ENCODE measurements at regions not wholly inside any gene's neighbourhood (a gene's known extent, or its start where the extent isn't known, plus 50 kb on each side); places are given as distances from the start of the nearest gene placed in this dataset.

- DNase-seq: no peak
Observed at GRCh38 chr9:11973011-11973410, 720.2 kb upstream of the TYRP1 start.

GRCh38 chr9:11973511-11973910, 719.7 kb upstream of the TYRP1 start:
- no peak for DNase-seq

- DNase-seq: no peak
Observed at GRCh38 chr9:11992866-11993265, 700.3 kb upstream of the TYRP1 start.

- DNase-seq: no peak
Observed at GRCh38 chr9:12014488-12014887, 678.7 kb upstream of the TYRP1 start.

GRCh38 chr9:12054235-12054634, 639.0 kb upstream of the TYRP1 start:
- no peak for DNase-seq

- DNase-seq: no peak
Observed at GRCh38 chr9:12056874-12057273, 636.3 kb upstream of the TYRP1 start.

DNA sequence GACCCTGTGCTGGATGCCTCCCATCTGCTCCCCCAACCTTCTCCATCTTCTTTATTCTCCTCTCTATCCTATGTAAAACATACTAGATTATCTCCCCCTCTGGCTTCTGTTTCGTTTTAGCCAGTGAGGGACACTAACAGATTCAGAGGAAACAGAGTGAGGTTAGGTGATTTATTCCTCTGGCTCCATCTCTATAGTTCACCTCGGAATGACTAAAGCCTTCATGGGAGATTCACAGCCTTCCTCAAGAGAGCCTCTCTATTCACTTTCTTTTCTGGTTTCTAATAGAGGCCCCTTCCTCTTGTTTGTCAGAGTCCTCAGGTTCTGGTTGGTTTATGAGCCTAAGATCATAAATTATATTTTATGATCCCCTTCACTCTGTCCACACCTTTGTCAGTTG, 633.1 kb upstream of the TYRP1 start:
- no peak for DNase-seq

GRCh38 chr9:12060811-12061210, 632.4 kb upstream of the TYRP1 start:
- DNase-seq: no peak

- no peak for DNase-seq
Observed at GRCh38 chr9:12065050-12065449, 628.1 kb upstream of the TYRP1 start.

DNA sequence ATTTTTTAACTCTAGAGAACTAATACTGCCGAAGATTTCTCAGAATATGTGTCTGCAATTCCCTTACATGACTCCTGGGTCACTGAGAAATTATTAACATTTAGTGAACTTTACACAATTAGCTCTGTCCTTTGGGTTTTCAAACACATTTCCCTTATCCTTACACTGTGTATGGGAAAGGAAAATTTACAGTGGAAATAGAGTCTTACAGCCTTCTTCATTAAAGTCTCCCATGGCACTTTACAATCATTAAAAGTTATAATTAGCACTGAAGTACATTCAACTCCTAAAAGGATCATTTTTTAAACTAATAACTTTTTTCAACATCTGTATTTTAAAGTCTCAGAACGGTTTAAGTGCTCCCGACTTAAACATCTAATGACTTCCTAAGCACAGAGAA, 627.5 kb upstream of the TYRP1 start:
- no peak for DNase-seq

DNA sequence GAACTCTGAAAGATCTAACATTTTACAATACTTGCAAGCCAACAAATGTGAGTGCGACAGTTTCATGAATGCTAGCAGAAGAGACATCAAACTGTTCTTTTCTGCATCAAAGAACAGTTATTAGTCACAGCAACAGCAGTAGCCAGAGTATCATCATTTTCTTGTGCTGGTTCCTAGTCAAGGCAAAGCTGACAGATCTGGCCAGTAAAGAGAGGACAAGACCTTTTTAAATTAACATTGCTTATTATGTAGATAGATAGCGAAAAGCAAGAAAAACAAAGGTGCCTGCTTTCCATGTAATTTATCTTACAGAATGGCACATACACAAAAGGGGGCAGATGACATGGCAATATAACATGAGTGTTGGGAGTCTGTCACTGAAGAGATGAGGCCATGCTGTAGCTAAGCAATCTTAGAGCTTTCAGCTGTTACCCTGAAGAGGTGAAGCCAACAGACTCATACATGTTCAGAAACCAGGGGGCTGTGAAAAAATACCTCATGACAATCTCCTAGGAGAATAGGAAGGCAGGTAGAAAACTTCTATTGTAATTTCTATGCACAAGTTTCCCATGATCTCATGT, 626.6 kb upstream of the TYRP1 start:
- DNase-seq: no peak

GRCh38 chr9:12069366-12069765, 623.8 kb upstream of the TYRP1 start:
- no peak for DNase-seq

DNA sequence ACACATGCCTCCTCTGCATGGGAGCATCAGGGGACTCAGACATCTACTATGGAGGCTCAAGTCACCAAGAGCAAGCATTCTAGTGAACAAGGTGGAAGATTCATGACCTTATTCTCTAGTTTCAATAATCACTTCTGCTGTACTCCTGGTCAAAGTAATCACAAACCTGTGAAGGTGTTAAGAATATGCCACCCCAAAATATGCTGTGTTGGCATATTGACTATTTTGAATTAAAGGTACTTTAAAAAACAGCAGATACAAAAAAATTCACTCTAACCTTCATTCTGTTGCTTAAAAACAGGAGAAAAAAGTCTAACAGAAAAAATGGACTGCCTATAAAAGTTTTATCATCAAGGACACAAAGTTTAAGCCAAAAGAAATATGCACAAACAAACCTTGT, 607.8 kb upstream of the TYRP1 start:
- no peak for DNase-seq

DNA sequence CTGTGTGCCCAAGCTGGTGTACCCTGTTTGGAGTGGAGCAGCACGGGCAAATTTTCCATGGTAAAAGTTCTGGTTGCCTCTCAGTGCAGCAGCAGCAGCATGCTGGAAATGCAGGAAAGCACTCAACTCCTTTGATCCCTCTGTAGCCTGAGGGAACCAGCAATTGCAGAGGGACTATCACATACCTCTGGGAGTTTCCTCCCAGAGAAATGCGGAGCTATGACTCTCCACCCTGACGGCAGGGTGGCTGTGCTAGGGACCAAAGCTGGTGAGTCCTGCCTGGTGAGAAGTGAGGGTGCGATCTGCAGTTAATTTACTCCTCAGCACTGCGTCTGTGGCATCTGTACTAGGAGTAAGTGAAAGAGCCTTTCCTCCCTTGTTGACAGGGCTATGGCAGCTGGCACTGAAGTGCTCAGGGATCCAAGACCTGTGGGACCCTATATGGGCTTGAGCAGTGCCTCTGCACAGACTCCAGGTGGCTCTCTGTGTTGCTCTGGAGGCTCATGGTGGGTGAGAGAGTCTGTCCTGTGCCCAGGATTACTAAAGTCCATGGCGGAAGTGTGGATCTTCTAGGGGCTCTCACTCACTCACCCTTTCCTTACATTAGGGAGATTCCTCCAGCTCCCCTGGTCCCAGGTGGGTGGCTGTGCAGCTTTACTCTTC, 601.2 kb upstream of the TYRP1 start:
- DNase-seq: no peak

- DNase-seq: no peak
Observed at GRCh38 chr9:12094046-12094445, 599.1 kb upstream of the TYRP1 start.

DNA sequence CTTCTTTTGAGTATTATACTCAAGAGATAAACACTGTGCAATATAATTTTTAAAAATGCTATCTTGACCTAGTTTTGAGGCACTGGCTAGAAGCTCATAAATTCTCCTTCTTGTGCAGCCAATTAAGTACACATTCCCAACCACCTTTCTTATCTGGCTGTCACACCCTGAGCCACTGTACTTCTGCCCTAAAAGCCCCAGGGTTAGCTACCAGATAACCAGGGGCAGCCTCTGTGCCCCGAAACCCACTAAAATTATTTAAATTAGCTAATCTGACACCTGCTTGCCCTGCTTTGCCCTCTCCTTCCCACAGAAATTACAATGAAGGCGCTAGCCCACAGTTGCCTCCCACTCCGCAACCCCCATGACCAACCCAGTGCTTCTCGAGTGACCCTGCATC, 597.3 kb upstream of the TYRP1 start:
- no peak for DNase-seq

GRCh38 chr9:12133416-12133815, 559.8 kb upstream of the TYRP1 start:
- no peak for DNase-seq

DNA sequence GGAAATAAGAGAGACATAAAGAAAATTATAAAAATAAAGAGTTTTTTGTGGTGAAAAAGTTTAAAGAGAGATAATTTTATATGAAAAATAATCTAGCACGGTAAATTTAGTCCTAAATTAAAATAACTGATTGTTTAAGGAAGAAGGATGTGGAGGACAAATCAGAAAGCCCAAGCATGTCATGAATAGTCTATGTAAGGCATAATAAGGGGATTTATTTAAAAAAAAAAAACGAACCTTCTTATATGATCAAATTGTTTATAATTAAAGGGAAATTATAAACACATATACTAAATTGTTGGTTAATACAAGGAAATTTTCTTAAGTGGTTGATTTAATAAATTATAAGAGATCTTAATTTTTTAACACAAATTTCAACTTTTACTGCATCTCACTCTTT, 551.8 kb upstream of the TYRP1 start:
- no peak for DNase-seq

DNA sequence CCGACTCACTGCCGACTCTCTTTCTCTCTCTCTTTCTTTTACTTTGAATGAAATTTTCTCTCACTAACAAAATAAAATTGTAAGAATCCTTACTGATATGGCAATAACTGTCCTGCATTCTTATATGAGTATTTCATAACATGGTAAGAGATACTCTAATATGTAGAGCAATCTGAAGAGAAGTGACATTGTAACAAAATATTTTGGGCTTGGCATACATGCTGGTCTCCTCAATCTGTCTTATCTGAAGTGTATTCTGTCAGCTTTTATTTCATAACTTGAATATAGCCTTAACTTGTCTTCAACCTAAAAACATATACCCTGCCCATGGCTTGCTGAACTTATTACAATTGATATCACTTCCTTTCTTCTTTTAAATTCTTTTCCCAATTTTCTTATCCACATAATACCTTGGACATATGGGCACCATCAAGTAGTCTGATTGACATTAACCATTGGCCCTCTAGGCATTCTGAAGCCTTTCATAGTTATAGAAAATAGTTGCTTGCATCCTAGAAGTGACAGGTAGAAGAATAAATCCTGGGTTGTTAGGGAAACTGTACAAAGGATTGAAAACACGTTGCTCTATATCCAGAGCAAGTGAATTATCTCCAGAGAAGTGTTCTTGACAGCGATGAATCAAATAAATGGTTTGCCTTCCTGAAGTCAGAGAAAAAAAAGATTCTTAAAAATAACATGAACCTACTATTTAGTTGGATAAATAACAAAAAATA, 537.6 kb upstream of the TYRP1 start:
- DNase-seq: no peak

DNA sequence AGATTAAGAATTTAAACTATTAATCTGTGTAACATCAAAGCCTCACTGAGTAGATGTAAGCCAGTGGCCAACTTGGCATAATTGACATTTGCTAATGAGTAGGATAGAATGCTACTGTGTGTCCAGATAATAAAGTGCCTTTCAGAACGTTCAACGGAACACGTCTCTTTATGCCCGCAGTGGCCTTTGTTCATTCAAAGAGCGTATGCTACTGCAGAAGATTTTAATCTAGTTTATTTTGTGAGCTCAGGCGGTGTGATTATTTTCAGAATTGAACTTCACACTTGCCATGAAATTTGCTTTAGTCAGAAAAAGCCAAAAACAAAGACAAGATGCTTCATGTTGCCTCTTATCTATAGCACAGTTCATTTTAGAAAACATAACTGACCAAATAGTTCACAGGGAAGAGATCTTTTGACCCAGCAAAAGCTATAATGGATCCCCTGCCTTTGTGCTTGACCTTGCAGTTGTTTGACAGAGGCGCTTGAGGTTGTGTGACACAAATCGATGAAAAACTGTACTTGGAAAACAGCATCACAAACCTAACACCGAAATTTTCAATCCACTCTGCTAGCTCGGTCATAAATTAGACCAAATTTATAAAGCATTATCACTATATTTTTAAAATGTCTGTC, 530.9 kb upstream of the TYRP1 start:
- DNase-seq: no peak

DNA sequence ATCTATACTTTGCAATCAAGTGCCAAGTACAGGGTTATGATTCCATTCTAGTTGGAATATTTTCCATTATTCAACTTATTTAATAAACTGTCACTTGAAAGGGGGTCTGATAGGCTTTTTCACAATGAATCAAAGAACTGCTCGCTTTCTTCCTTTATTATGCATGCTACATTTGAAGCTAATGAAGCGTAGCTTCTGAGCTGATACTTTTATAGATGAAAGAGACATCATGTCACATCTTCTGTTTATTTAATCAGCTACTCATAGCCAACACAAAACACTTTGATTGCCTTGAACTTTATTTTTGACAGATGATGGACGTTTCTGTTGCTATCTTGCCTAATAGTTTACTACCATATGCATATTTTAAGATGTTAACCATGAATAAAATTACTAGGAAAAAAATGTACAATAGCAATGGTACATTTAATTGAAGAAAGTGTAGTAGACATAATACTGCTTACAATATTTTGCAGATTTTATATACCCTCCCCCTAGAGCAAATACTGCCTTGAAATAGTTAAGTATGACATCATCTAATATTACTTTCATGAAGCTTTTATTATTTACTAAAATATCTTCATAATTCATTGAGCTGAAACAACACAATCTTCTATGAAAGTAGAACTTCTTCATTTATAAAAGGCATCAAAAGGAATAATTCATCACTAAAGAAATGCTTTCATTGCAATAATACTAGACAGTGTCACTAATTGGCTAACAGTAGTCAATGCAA, 529.3 kb upstream of the TYRP1 start:
- DNase-seq: no peak

DNA sequence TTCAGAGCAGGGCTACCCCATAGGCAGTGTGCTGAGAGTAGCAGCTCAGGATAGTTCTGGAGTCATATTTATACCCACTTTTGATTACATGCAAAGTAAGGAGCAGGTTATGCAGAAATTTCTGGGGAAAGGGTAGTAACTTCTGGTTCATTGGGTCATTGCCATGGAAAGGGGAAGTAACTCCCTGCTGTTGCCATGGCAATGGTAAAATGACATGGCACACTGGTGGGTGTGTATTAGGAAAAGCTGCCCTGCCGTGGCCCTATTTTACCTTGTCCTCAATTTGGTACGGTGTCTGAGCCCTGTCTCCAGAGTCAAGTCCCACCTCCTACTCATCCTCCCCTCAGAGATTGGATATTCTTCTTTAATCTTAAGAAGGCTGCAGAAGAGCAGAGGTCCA, 526.7 kb upstream of the TYRP1 start:
- DNase-seq: peak; percentile 2

GRCh38 chr9:12170456-12170855, 522.7 kb upstream of the TYRP1 start:
- DNase-seq: no peak

Data from GF-D8 (cell line).